Osteoblast (primary cell): ENCODE measurements at regions not wholly inside any gene's neighbourhood (a gene's known extent, or its start where the extent isn't known, plus 50 kb on each side); places are given as distances from the start of the nearest gene placed in this dataset.
A peak's percentile ranks its signal among the peaks of the same experiment; 100 is the strongest.

Experiments
- DNase-seq: peaks from one replicate; pipeline ENCODE4 v3.0.0; 2011; ENCODE audit warnings: low spot score, mixed read lengths; ENCODE audit not compliant: insufficient read length; ENCODE audit errors: missing footprints
- H2AFZ ChIP-seq: 2 replicates; pipeline ENCODE4 v1.6.0; 2011; ENCODE audit warnings: mild to moderate bottlenecking, low read length
- H3K27ac ChIP-seq: 2 replicates; pipeline ENCODE4 v1.5.1; 2011; ENCODE audit warnings: mild to moderate bottlenecking, low read depth, low read length, moderate library complexity
- H3K27me3 ChIP-seq: 2 replicates; pipeline ENCODE4 v1.6.0; 2012; ENCODE audit warnings: mild to moderate bottlenecking, control low read depth, inconsistent platforms, low read length, moderate library complexity; ENCODE audit not compliant: insufficient read depth
- H3K36me3 ChIP-seq: 2 replicates; pipeline ENCODE4 v1.5.1; 2011; ENCODE audit warnings: mild to moderate bottlenecking, low read length, control low read depth, moderate library complexity; ENCODE audit not compliant: insufficient read depth
- H3K4me1 ChIP-seq: 2 replicates; pipeline ENCODE4 v1.5.1; 2011; ENCODE audit warnings: mild to moderate bottlenecking, low read length, control low read depth, moderate library complexity; ENCODE audit not compliant: insufficient read depth
- H3K4me2 ChIP-seq: 2 replicates; pipeline ENCODE4 v1.6.0; 2011; ENCODE audit warnings: mild to moderate bottlenecking, low read length; ENCODE audit not compliant: insufficient read depth
- H3K4me3 ChIP-seq: fragments of 200-600 bp; sonication (generic); 3 replicates; pipeline ENCODE4 v1.5.1; 2012; ENCODE audit warnings: mild to moderate bottlenecking, low read length, inconsistent platforms; ENCODE audit not compliant: insufficient read depth
- H3K79me2 ChIP-seq: 2 replicates; pipeline ENCODE4 v1.6.0; 2012; ENCODE audit warnings: mild to moderate bottlenecking, low read length, control low read depth, inconsistent platforms; ENCODE audit not compliant: insufficient read depth
- H3K9me3 ChIP-seq: 2 replicates; pipeline ENCODE4 v1.5.1; 2011; ENCODE audit warnings: low read depth, low read length, control low read depth
- H4K20me1 ChIP-seq: 2 replicates; pipeline ENCODE4 v1.6.0; 2012; ENCODE audit warnings: mild to moderate bottlenecking, low read length, control low read depth; ENCODE audit not compliant: insufficient read depth
- CTCF ChIP-seq: IDR thresholded peaks from 2 replicates; pipeline ENCODE4 v1.5.1; 2011; ENCODE audit warnings: mild to moderate bottlenecking, low read depth, low read length, moderate library complexity; ENCODE audit errors: extremely low read depth

GRCh38 chr6:26270486-26270861, 94.5 kb upstream of the BTN3A2 start:
- TF ChIP-seq CTCF = no peak
- peak overlapping the region; percentile 96 for H3K4me2 ChIP-seq
- no peaks in the 10 kb centered on the region for H3K36me3 ChIP-seq
- peak overlapping the region; percentile 93 for H2AFZ ChIP-seq
- peaks cover 29% of the 10 kb centered on the region for H3K4me1 ChIP-seq
- H3K9me3 ChIP-seq = no peaks in the 10 kb centered on the region
- H3K27ac ChIP-seq = peak overlapping the region; percentile 92
- H4K20me1 ChIP-seq = no peaks in the 10 kb centered on the region
- no peaks in the 10 kb centered on the region for H3K79me2 ChIP-seq
- H3K4me3 ChIP-seq = peak overlapping the region; percentile 85
- peak; percentile 23 for DNase-seq
- H3K27me3 ChIP-seq = no peaks in the 10 kb centered on the region

- Histone ChIP-seq H3K27me3 (no peaks in the 10 kb centered on the region), H3K4me3 (peak overlapping the region; percentile 85), H3K27ac (peak overlapping the region; percentile 92), H4K20me1 (no peaks in the 10 kb centered on the region), H3K4me2 (peak overlapping the region; percentile 96), H3K4me1 (peaks cover 29% of the 10 kb centered on the region), H3K79me2 (no peaks in the 10 kb centered on the region), H2AFZ (peak overlapping the region; percentile 93), H3K9me3 (no peaks in the 10 kb centered on the region), H3K36me3 (no peaks in the 10 kb centered on the region)
- TF ChIP-seq CTCF = no peak
- peak; percentile 94 for DNase-seq
These were observed 93.9 kb upstream of the BTN3A2 start for GRCh38 chr6:26270903-26271667.

- H3K4me1 ChIP-seq = peaks cover 29% of the 10 kb centered on the region
- H3K36me3 ChIP-seq = no peaks in the 10 kb centered on the region
- H3K79me2 ChIP-seq = no peaks in the 10 kb centered on the region
- peak; percentile 27 for DNase-seq
- H3K27me3 ChIP-seq = no peaks in the 10 kb centered on the region
- H3K4me3 ChIP-seq = peak overlapping the region; percentile 85
- H3K9me3 ChIP-seq = no peaks in the 10 kb centered on the region
- H3K4me2 ChIP-seq = peak overlapping the region; percentile 96
- H2AFZ ChIP-seq = peak overlapping the region; percentile 93
- H4K20me1 ChIP-seq = no peaks in the 10 kb centered on the region
- TF ChIP-seq CTCF = no peak
- H3K27ac ChIP-seq = peak overlapping the region; percentile 92
These were observed 93.4 kb upstream of the BTN3A2 start for GRCh38 chr6:26271668-26272024.

GRCh38 chr6:26272171-26272637, 92.8 kb upstream of the BTN3A2 start:
- H3K4me2 ChIP-seq = peak overlapping the region; percentile 96
- H3K27ac ChIP-seq = peak overlapping the region; percentile 92
- no peak for TF ChIP-seq CTCF
- DNase-seq = peak; percentile 17
- H3K4me3 ChIP-seq = peak overlapping the region; percentile 85
- peaks cover 29% of the 10 kb centered on the region for H3K4me1 ChIP-seq
- H3K79me2 ChIP-seq = no peaks in the 10 kb centered on the region
- H3K27me3 ChIP-seq = no peaks in the 10 kb centered on the region
- H4K20me1 ChIP-seq = no peaks in the 10 kb centered on the region
- peak overlapping the region; percentile 93 for H2AFZ ChIP-seq
- H3K9me3 ChIP-seq = no peaks in the 10 kb centered on the region
- no peaks in the 10 kb centered on the region for H3K36me3 ChIP-seq
